PC-3 (cell line): ENCODE measurements at regions not wholly inside any gene's neighbourhood (a gene's known extent, or its start where the extent isn't known, plus 50 kb on each side); places are given as distances from the start of the nearest gene placed in this dataset.

Source experiments
- ATAC-seq: fragments of 200-7000 bp; cut with Tn5 transposase; 2 replicates; pipeline ENCODE4 v1.9.1; 2020; ENCODE audit warnings: mild to moderate bottlenecking, moderate library complexity
- BruUV-seq: library from RNA; stranded (reverse); fragments of 400-500 nt; replicated peaks from 2 replicates; lab custom pipeline; 2021; lab: Mats Ljungman, UMichigan
- CTCF ChIA-PET: fragments of 300-600 bp; sonication (Branson Sonifier 250); formaldehyde crosslinking; loops from one replicate; lab custom pipeline; 2022; ENCODE audit warnings: antibody characterized with exemption; lab: Charles Lee
- POLR2A ChIA-PET: fragments of 300-600 bp; sonication (Branson Sonifier 250); formaldehyde crosslinking; loops from one replicate; lab custom pipeline; 2022; ENCODE audit warnings: antibody characterized with exemption; ENCODE audit not compliant: unreplicated experiment; lab: Charles Lee
- DNase-seq: peaks from one replicate; pipeline ENCODE4 v3.0.0-alpha.2; 2015
- H2AFZ ChIP-seq: fragments of 300-600 bp; sonication (generic); 2 replicates; pipeline ENCODE4 v1.6.0; 2016; ENCODE audit warnings: antibody characterized with exemption, low read length
- H3F3A ChIP-seq: fragments of 300-600 bp; sonication (generic); one replicate; pipeline ENCODE4 v1.6.0; 2017; ENCODE audit warnings: antibody characterized with exemption, low read length, control low read depth, mild to moderate bottlenecking; ENCODE audit not compliant: unreplicated experiment
- H3K27ac ChIP-seq: fragments of 300-600 bp; sonication (generic); 2 replicates; pipeline ENCODE4 v1.5.1; 2016; ENCODE audit warnings: mild to moderate bottlenecking, low read length
- H3K27me3 ChIP-seq: fragments of 300-600 bp; sonication (generic); 2 replicates; pipeline ENCODE4 v1.6.1; 2016; ENCODE audit warnings: low read length, mixed read lengths
- H3K36me3 ChIP-seq: fragments of 300-600 bp; sonication (generic); 2 replicates; pipeline ENCODE4 v1.6.1; 2016; ENCODE audit warnings: low read depth, mixed run types, low read length, mixed read lengths
- H3K4me1 ChIP-seq: fragments of 300-600 bp; sonication (generic); 2 replicates; pipeline ENCODE4 v1.5.1; 2016; ENCODE audit warnings: low read length; ENCODE audit not compliant: insufficient read depth
- H3K4me2 ChIP-seq: fragments of 300-600 bp; sonication (generic); 2 replicates; pipeline ENCODE4 v1.6.0; 2016; ENCODE audit warnings: low read length
- H3K4me3 ChIP-seq: fragments of 300-600 bp; sonication (generic); 2 replicates; pipeline ENCODE4 v1.5.1; 2016; ENCODE audit warnings: mild to moderate bottlenecking, low read length, mixed read lengths
- H3K79me2 ChIP-seq: fragments of 300-600 bp; sonication (generic); 2 replicates; pipeline ENCODE4 v1.6.1; 2017; ENCODE audit warnings: low read length, mixed read lengths
- H3K9ac ChIP-seq: fragments of 300-600 bp; sonication (generic); 2 replicates; pipeline ENCODE4 v1.6.0; 2016; ENCODE audit warnings: mild to moderate bottlenecking, low read length
- H3K9me2 ChIP-seq: fragments of 300-600 bp; sonication (generic); replicated peaks from 2 replicates; pipeline ENCODE4 v1.6.1; 2016; ENCODE audit warnings: mixed run types, low read length, mixed read lengths
- H3K9me3 ChIP-seq: fragments of 300-600 bp; sonication (generic); 2 replicates; pipeline ENCODE4 v1.6.1; 2016; ENCODE audit warnings: low read length, mixed read lengths
- H4K20me1 ChIP-seq: fragments of 300-600 bp; sonication (generic); 2 replicates; pipeline ENCODE4 v1.6.1; 2016; ENCODE audit warnings: low read length, mixed read lengths
- CTCF ChIP-seq: fragments of 300-600 bp; sonication (generic); conservative IDR thresholded peaks from 2 replicates; pipeline ENCODE4 v1.5.1; 2017; ENCODE audit warnings: antibody characterized with exemption, low read depth, mild to moderate bottlenecking, low read length
- EZH2 ChIP-seq: fragments of 300-600 bp; sonication (generic); IDR thresholded peaks from one replicate; pipeline ENCODE4 v1.6.1; 2017; ENCODE audit warnings: antibody characterized with exemption, mild to moderate bottlenecking, low read length; ENCODE audit not compliant: unreplicated experiment
- EZH2phosphoT487 ChIP-seq: fragments of 300-600 bp; sonication (generic); IDR thresholded peaks from 2 replicates; pipeline ENCODE4 v1.6.1; 2018; ENCODE audit warnings: mild to moderate bottlenecking, antibody characterized with exemption, low read length, borderline replicate concordance
- intact Hi-C: fragments of 100-400 bp; cut with micrococcal nuclease; formaldehyde crosslinking; loops from 2 replicates; pipeline ENCODE4 v1.9.0; 2023

- no peaks in the 10 kb centered on the region for H3K27me3 ChIP-seq
- no peak for TF ChIP-seq EZH2phosphoT487
- no peak for TF ChIP-seq CTCF
- TF ChIP-seq EZH2: no peak
- no peak overlapping the region for H3K9ac ChIP-seq
- no peaks in the 10 kb centered on the region for H3F3A ChIP-seq
- no peaks in the 10 kb centered on the region for H3K79me2 ChIP-seq
- H3K4me1 ChIP-seq: peaks cover 7% of the 10 kb centered on the region
- no peak overlapping the region for H3K4me3 ChIP-seq
- no peaks in the 10 kb centered on the region for H3K36me3 ChIP-seq
- ATAC-seq (no peak), DNase-seq (no peak)
- H4K20me1 ChIP-seq: no peaks in the 10 kb centered on the region
- intact Hi-C loops: no loop called here
- H3K4me2 ChIP-seq: no peak overlapping the region
- ChIA-PET CTCF (no interaction called here), POLR2A (no interaction called here)
- H3K9me3 ChIP-seq: no peaks in the 10 kb centered on the region
- no TSS peak for BruUV-seq
- no peak overlapping the region for H2AFZ ChIP-seq
- H3K9me2 ChIP-seq: no peaks in the 10 kb centered on the region
- H3K27ac ChIP-seq: no peak overlapping the region
These were observed 77.2 kb upstream of the TNS3 start for GRCh38 chr7:47658886-47659635.

GRCh38 chr7:47657126-47657525 lies 75.2 kb upstream of the TNS3 start:
- no TSS peak for BruUV-seq
- peaks cover 25% of the 10 kb centered on the region for H3K4me1 ChIP-seq

More at GRCh38 chr7:47657126-47657525, 75.2 kb upstream of the TNS3 start:
- TF ChIP-seq CTCF: no peak
- no peak for TF ChIP-seq EZH2
- TF ChIP-seq EZH2phosphoT487: no peak
- H3K9ac ChIP-seq: no peak overlapping the region
- ChIA-PET POLR2A (no interaction called here), CTCF (no interaction called here)
- H3K27ac ChIP-seq: no peak overlapping the region
- intact Hi-C loops: no loop called here
- no peaks in the 10 kb centered on the region for H3K36me3 ChIP-seq
- ATAC-seq (no peak), DNase-seq (no peak)
- no peaks in the 10 kb centered on the region for H4K20me1 ChIP-seq
- no peak overlapping the region for H2AFZ ChIP-seq
- H3K9me2 ChIP-seq: no peaks in the 10 kb centered on the region
- no peaks in the 10 kb centered on the region for H3F3A ChIP-seq
- H3K9me3 ChIP-seq: no peaks in the 10 kb centered on the region
- H3K79me2 ChIP-seq: no peaks in the 10 kb centered on the region
- no peak overlapping the region for H3K4me3 ChIP-seq
- no peak overlapping the region for H3K4me2 ChIP-seq
- H3K27me3 ChIP-seq: no peaks in the 10 kb centered on the region
